KMS-11 (cell line): ENCODE measurements at regions not wholly inside any gene's neighbourhood (a gene's known extent, or its start where the extent isn't known, plus 50 kb on each side); places are given as distances from the start of the nearest gene placed in this dataset.

Experiments
- H2AFZ ChIP-seq: fragments of 200-600 bp; sonication (generic); 2 replicates; pipeline ENCODE4 v1.6.1; 2016; ENCODE audit warnings: antibody characterized with exemption, mixed run types, low read depth
- H3K27ac ChIP-seq: fragments of 200-600 bp; sonication (generic); 2 replicates; pipeline ENCODE4 v1.6.1; 2016; ENCODE audit warnings: mild to moderate bottlenecking, mixed run types
- H3K27me3 ChIP-seq: fragments of 200-600 bp; sonication (generic); 2 replicates; pipeline ENCODE4 v1.6.1; 2017; ENCODE audit warnings: mild to moderate bottlenecking, low read depth, mixed run types, moderate library complexity; ENCODE audit not compliant: insufficient read depth
- H3K36me3 ChIP-seq: fragments of 200-600 bp; sonication (generic); 2 replicates; pipeline ENCODE4 v1.6.1; 2017; ENCODE audit warnings: mild to moderate bottlenecking, mixed run types; ENCODE audit not compliant: insufficient read depth
- H3K4me1 ChIP-seq: fragments of 200-600 bp; sonication (generic); 2 replicates; pipeline ENCODE4 v1.6.1; 2016; ENCODE audit warnings: mild to moderate bottlenecking, low read depth, mixed run types; ENCODE audit not compliant: poor library complexity, severe bottlenecking
- H3K4me2 ChIP-seq: fragments of 200-600 bp; sonication (generic); 2 replicates; pipeline ENCODE4 v1.7.0; 2016; ENCODE audit warnings: mild to moderate bottlenecking, mixed run types
- H3K4me3 ChIP-seq: fragments of 200-600 bp; sonication (generic); IDR thresholded peaks from 2 replicates; pipeline ENCODE4 v1.6.1; 2017; ENCODE audit warnings: low read depth, low read length, mixed read lengths; ENCODE audit not compliant: insufficient read depth
- H3K79me2 ChIP-seq: fragments of 200-600 bp; sonication (generic); 2 replicates; pipeline ENCODE4 v1.6.1; 2016; ENCODE audit warnings: low read depth, mixed run types; ENCODE audit not compliant: insufficient read depth
- H3K9ac ChIP-seq: fragments of 200-600 bp; sonication (generic); 2 replicates; pipeline ENCODE4 v1.6.1; 2016; ENCODE audit warnings: mild to moderate bottlenecking, mixed run types
- H4K20me1 ChIP-seq: fragments of 200-600 bp; sonication (generic); 2 replicates; pipeline ENCODE4 v1.6.1; 2016; ENCODE audit warnings: mild to moderate bottlenecking, mixed run types; ENCODE audit not compliant: insufficient read depth
- CTCF ChIP-seq: fragments of 200-600 bp; sonication (generic); conservative IDR thresholded peaks from 2 replicates; pipeline ENCODE4 v1.6.1; 2017; ENCODE audit warnings: low read depth, mild to moderate bottlenecking, antibody characterized with exemption, low read length, moderate library complexity, mixed read lengths

GRCh38 chr6:63371104-63371715 is 51.4 kb upstream of the LGSN start:
- Histone ChIP-seq H3K27me3 (no peaks in the 10 kb centered on the region), H2AFZ (no peak overlapping the region), H3K9ac (no peak overlapping the region), H3K4me3 (no peak overlapping the region), H3K27ac (no peak overlapping the region), H3K36me3 (no peaks in the 10 kb centered on the region), H3K4me2 (no peak overlapping the region), H3K79me2 (no peaks in the 10 kb centered on the region), H3K4me1 (no peaks in the 10 kb centered on the region), H4K20me1 (no peaks in the 10 kb centered on the region)
- no peak for TF ChIP-seq CTCF

GRCh38 chr6:63372951-63373533 is 53.3 kb upstream of the LGSN start:
- no peaks in the 10 kb centered on the region for H3K36me3 ChIP-seq
- no peak for TF ChIP-seq CTCF
- no peak overlapping the region for H2AFZ ChIP-seq
- H3K27me3 ChIP-seq, result no peaks in the 10 kb centered on the region
- H4K20me1 ChIP-seq, result no peaks in the 10 kb centered on the region
- H3K79me2 ChIP-seq, result no peaks in the 10 kb centered on the region
- H3K27ac ChIP-seq, result no peak overlapping the region
- no peak overlapping the region for H3K4me3 ChIP-seq
- no peak overlapping the region for H3K9ac ChIP-seq
- no peaks in the 10 kb centered on the region for H3K4me1 ChIP-seq
- no peak overlapping the region for H3K4me2 ChIP-seq

- no peaks in the 10 kb centered on the region for H3K36me3 ChIP-seq
- no peak overlapping the region for H3K4me2 ChIP-seq
- no peak overlapping the region for H3K4me3 ChIP-seq
- no peaks in the 10 kb centered on the region for H3K27me3 ChIP-seq
- no peak overlapping the region for H3K9ac ChIP-seq
- no peak overlapping the region for H3K27ac ChIP-seq
- H2AFZ ChIP-seq, result no peak overlapping the region
- no peaks in the 10 kb centered on the region for H3K4me1 ChIP-seq
- no peaks in the 10 kb centered on the region for H4K20me1 ChIP-seq
- no peaks in the 10 kb centered on the region for H3K79me2 ChIP-seq
- TF ChIP-seq CTCF, result no peak
Observed at GRCh38 chr6:63389191-63389844, 69.5 kb upstream of the LGSN start.

- H3K4me2 ChIP-seq, result no peak overlapping the region
- no peak overlapping the region for H2AFZ ChIP-seq
Observed at GRCh38 chr6:63391203-63391970, 71.6 kb upstream of the LGSN start.

More at GRCh38 chr6:63391203-63391970, 71.6 kb upstream of the LGSN start:
- no peak overlapping the region for H3K27ac ChIP-seq
- H3K4me3 ChIP-seq, result no peak overlapping the region
- H3K79me2 ChIP-seq, result no peaks in the 10 kb centered on the region
- H3K36me3 ChIP-seq, result no peaks in the 10 kb centered on the region
- no peak for TF ChIP-seq CTCF
- no peaks in the 10 kb centered on the region for H3K27me3 ChIP-seq
- H4K20me1 ChIP-seq, result no peaks in the 10 kb centered on the region
- no peak overlapping the region for H3K9ac ChIP-seq
- H3K4me1 ChIP-seq, result no peaks in the 10 kb centered on the region
